HG03469 (cell line): ENCODE measurements at regions not wholly inside any gene's neighbourhood (a gene's known extent, or its start where the extent isn't known, plus 50 kb on each side); places are given as distances from the start of the nearest gene placed in this dataset.
"Not testable (repeated sequence)": the region's sequence is repeated elsewhere in the genome, so short reads cannot be mapped to it uniquely, and the experiment has no call there.

ENCODE experiments used
- ATAC-seq: cut with Tn5 transposase; IDR thresholded peaks from one replicate; pipeline ENCODE4 v1.9.1; 2021; ENCODE audit warnings: mild to moderate bottlenecking, moderate library complexity, moderate number of reproducible peaks; ENCODE audit not compliant: unreplicated experiment

DNA sequence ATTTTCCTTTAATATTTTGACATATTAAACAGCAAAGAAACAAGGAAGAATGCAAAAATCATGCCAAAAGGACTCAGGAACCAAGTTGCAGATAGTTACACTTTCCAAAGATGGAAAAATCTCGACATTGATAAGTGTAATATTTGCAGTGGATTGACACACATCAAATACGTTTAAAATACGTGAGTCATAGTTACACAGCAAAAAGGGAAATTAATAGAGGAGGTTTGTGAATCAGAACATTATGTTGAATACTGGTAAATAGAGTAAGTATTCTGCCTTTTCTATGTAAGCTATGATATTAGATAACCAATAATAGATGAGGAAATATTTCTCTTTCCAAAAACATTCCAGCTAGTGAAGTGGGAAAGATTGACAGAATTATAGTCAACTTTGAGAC is 1761.3 kb upstream of the IGFBP7 start:
- no peak for ATAC-seq

GRCh38 chr4:58849026-58849425 is 1738.8 kb upstream of the IGFBP7 start:
- no peak for ATAC-seq

DNA sequence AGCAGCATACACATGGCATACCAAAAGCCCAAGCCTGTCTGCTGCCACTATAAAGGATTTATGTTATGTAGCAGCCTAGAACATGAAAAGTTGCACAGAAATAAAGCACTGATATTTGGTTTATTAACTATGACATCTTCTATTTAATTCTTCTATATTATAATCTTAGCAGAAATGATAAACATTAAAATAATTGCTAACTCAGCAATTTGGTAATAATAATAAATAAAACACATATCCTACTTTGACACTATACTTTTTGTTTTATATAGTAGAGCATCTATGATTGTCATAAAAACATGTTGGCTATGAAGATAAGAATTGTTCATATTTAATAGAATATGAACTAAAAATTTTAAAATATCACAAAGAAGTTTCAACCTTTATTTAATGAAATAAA is 1733.3 kb upstream of the IGFBP7 start:
- no peak for ATAC-seq

- ATAC-seq, result no peak
Measured at GRCh38 chr4:58833126-58833525, 1722.9 kb upstream of the IGFBP7 start.

DNA sequence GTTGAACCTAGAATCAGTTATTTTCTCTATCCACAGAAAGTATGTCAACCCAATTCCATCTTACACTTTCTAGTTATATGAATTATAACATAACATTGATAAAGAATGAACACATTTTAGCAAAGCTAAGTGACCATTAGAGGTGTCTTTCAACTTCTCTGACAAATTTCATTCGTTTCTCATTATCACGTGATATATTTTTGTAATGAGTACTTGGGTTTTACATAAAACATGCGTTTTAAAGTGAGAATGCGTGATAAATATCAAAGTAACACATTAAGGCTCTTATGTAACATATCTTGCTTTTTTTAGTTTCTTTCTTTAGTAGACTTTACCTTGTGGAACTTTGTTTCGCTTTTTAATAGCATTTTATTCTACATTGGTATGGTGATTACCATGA is 1715.1 kb upstream of the IGFBP7 start:
- no peak for ATAC-seq

GRCh38 chr4:58818560-58818959 is 1708.4 kb upstream of the IGFBP7 start:
- not testable (repeated sequence) for ATAC-seq

DNA sequence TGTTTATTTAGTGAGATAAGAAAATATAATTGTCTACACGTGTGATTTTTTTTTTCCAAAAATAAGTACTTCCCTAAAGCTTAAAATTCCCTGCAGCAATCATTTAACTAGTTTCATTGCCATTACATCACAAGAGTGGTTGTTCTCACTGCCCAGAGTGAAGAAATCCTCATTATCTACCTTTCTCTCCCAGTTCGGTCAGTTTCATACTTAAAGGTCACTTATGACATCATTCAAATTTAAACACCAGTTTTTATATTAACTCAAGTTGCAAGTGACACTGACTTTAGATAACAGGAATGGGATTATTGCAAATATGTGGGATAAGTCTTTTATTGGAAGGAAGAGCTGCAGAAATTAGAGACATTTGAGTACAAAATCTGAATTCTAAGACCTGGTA is 1699.8 kb upstream of the IGFBP7 start:
- ATAC-seq, result no peak

- no peak for ATAC-seq
Measured at GRCh38 chr4:58809366-58809765, 1699.2 kb upstream of the IGFBP7 start.

DNA sequence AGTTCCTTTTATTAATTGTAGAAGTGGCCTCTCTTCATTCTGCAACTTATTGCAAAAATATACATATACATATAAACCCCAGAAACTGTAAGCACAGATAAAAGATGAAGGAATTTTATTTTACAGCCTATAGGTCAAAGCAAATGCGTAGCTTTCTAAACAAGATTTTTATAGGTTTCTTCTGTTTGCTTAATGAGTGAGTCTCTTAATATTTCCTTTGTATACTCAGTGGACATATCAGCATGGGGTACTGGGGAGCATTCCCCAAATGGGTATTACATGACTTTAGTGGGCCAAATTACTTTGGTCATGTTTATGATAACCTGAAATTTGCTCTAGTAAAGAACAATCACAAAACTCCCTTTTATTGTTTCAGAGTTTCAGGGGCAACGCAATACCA is 1698.6 kb upstream of the IGFBP7 start:
- no peak for ATAC-seq

DNA sequence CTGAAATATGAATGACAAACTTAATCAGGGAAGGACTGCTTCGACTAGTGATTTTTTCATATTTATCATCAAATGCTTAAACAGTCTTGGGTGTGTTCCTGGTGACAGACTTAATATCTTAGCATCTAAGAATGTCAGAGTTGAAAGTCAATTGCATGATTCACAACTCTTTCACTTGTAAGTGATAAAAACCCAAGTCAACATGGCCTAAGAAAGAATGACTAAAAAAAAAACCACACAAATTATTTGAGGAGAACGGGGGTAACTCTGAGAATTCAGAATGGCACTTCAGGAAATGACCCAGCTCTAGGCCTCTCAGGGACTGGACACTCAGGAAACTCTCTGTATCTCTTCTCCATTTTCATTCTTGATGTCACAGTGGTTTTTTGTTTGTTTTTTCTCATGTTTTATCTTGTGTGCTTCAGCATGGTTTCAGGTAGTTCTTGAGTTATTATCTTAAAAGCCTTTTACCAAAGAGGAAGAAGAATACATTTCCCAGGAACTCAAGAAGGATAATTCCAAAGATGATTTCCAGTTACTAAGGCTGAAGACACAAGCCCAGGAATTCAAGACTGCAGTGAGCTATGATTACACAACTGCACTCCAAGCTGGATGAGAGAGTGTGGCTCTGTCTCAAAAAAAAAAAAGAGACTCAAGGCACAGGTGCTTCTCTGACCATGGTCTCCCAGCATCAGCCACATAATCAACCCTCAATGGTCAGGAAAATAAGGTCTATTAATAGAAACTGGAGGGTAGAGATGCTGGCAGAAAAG is 1697.8 kb upstream of the IGFBP7 start:
- ATAC-seq, result no peak

- ATAC-seq, result no peak
Measured at GRCh38 chr4:58776627-58777026, 1666.4 kb upstream of the IGFBP7 start.

DNA sequence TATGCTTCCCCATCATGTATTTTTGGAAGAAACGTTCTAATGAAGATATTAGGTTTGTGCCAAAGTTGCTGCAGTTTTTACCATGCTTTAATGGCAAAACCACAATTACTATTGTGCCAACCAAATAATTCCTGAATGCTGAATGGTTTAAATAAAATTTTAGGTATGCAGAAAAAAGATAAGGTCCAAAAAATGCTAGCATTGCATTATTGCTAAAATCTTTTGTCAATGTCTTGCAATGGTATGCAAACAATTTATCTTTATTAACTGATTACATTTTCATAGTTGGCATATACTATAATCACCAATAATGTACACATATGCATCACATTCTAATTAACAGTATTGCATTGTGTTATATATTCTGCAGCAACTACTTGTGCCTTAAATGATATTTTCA is 1657.4 kb upstream of the IGFBP7 start:
- no peak for ATAC-seq

DNA sequence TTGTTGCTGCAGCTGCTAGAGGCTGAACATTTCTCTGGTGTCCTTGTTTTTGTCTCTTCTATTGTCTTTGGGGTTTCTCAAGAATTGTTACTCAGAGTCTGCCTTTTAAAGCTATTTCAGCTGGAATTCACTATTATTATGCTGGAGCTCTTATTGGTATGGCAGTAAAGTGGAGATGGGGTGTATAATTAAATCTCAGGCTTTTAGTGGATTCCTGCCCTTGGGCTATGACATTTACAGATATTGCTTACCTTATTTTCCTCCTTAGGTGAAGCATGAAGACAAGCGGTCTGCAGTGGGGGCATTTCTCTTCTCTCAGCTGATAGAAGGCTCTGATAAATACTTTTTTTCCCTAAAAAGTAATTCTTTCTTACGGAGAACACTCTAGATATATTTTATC is 1656.6 kb upstream of the IGFBP7 start:
- no peak for ATAC-seq

DNA sequence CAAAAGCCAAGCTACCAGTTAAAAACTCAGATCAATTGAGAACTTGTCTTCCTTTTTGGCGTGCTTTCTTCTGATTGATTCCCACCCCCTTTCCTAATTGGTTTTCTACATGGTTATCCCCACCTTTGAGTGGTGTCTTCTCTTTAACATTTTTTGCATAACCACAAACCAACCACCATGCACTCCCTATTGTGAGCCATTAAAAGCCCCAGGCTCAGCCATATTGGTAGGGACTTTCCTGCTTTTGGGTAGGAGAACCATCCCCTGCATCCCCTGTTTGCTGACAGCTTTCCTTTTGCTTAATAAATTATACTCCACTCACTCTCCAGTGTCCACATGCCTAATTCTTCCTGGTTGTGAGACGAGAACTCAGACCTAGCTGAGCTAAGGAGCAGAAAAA is 1651.4 kb upstream of the IGFBP7 start:
- no peak for ATAC-seq

- ATAC-seq, result no peak
Measured at GRCh38 chr4:58760737-58761136, 1650.6 kb upstream of the IGFBP7 start.

GRCh38 chr4:58760100-58760499 is 1649.9 kb upstream of the IGFBP7 start:
- ATAC-seq, result no peak

DNA sequence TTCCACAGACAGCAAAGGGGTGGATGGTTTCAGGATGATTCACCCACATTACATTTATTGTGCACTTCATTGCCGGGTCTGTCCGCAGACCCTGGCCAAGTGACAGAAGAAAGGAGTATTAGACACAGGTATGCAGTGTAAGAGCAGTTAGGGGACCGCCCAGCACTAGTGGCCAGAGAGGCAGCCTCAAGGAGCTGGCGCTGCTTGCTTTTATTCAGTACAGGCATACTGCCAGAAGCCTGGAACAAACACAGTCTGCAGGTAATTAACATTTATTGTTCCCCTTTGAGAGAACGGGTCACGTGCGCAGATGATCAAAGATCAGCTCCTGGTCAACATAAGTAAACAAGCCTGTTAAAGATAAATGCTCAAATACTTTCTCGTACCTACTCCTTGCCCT is 1639.0 kb upstream of the IGFBP7 start:
- ATAC-seq, result no peak

- ATAC-seq, result no peak
Measured at GRCh38 chr4:58740897-58741296, 1630.7 kb upstream of the IGFBP7 start.

- no peak for ATAC-seq
Measured at GRCh38 chr4:58739275-58739674, 1629.1 kb upstream of the IGFBP7 start.

DNA sequence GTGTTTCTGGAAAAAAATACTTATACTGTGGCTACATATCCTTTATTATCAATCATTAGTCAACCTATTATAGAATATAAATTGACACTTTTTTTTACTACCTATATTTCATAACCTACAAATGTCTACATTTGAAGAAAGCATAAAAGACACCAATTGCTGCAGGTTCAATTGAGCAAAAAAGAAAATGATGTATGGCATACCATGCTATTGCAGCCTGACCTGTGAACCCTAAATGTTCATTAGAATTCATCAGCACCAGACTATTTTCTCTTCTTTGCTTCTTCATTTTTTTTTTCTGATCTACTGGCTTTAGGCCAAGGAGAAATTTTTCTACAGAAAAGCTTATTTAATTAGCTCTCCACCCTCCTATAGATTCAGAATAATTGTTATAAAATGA is 1628.2 kb upstream of the IGFBP7 start:
- ATAC-seq, result no peak

DNA sequence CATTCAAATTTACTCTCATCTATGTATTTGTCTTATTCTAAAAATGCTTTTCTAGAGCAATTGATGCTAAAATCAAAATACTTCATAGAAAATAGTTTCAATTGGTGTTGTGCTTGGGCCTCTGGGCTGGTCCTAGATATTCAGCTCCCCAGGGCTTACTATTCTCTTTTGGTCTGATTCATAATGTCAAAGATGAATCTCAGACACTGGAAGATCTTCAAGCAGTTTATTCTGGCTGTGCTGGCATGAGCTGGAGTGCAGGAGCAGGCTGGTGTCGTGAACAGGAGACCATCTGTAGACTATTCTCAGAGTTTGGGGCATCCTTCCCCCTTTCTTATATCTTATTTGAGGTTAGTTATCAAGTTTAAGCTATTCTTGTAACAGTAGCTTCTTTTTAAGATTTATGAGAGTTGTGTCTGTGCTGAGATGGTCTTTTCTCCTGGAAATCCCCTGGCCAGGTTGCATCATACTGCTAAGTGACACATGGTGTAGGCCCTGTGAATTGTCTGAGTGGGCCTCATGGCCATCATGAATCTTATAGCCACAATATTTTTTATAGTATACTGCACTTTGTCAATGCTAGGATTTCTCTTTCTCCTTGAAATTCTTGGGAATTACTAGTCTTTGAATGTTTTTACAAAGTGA is 1624.0 kb upstream of the IGFBP7 start:
- ATAC-seq, result no peak

GRCh38 chr4:58732973-58733372 is 1622.8 kb upstream of the IGFBP7 start:
- no peak for ATAC-seq

DNA sequence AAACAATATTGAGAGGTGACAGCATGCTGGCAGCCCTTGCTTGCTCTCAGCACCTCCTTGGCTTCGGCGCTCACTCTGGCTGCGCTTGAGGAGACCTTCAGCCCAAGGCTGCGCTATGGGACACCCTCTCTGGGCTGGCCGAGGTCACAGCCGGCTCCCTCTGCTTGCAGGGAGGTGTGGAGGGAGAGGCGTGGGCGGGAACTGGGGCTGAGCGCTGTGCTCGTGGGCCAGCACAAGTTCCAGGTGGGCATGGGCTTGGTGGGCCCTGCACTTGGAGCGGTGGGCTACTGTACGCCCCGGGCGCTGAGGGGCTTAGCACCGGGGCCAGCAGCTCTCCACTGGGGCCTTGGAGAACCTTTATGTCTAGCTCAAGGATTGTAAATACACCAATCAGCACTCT is 1613.8 kb upstream of the IGFBP7 start:
- ATAC-seq, result no peak
